ENCODE measurements at regions not wholly inside any gene's neighbourhood (a gene's known extent, or its start where the extent isn't known, plus 50 kb on each side); places are given as distances from the start of the nearest gene placed in this dataset.
"Not testable (repeated sequence)": the region's sequence is repeated elsewhere in the genome, so short reads cannot be mapped to it uniquely, and the experiment has no call there.

- not testable (repeated sequence) for H3K9ac ChIP-seq (ENCODE audit: low read depth, low read length); H3K9me3 ChIP-seq (ENCODE audit: control insufficient read depth, insufficient read depth, low read length); H3K27me3 ChIP-seq (ENCODE audit: control insufficient read depth, insufficient read depth, low read length); H3K36me3 ChIP-seq (ENCODE audit: control insufficient read depth, insufficient read depth, low read length); H3K4me1 ChIP-seq (ENCODE audit: control insufficient read depth, insufficient read depth, low read length); H3K27ac ChIP-seq (ENCODE audit: low read depth, low read length); H3K4me3 ChIP-seq (ENCODE audit: low read depth, low read length)
Measured at GRCh38 chr1:67906015-67906414, 72.7 kb upstream of the GNG12 start.

GRCh38 chr1:67902546-67903223 lies 69.4 kb upstream of the GNG12 start:
- H3K4me3 ChIP-seq (ENCODE audit: low read depth, low read length) = not testable (repeated sequence)

GRCh38 chr1:67898033-67898726 lies 64.9 kb upstream of the GNG12 start:
- Histone ChIP-seq H3K9me3 (ENCODE audit: control insufficient read depth, insufficient read depth, low read length) (no peaks in the 10 kb centered on the region), H3K4me3 (ENCODE audit: low read depth, low read length) (no peak overlapping the region), H3K9ac (ENCODE audit: low read depth, low read length) (no peak overlapping the region)

More at GRCh38 chr1:67902546-67903223, 69.4 kb upstream of the GNG12 start:
- not testable (repeated sequence) for H3K4me1 ChIP-seq (ENCODE audit: control insufficient read depth, insufficient read depth, low read length); H3K9ac ChIP-seq (ENCODE audit: low read depth, low read length); H3K27me3 ChIP-seq (ENCODE audit: control insufficient read depth, insufficient read depth, low read length); H3K9me3 ChIP-seq (ENCODE audit: control insufficient read depth, insufficient read depth, low read length); H3K27ac ChIP-seq (ENCODE audit: low read depth, low read length); H3K36me3 ChIP-seq (ENCODE audit: control insufficient read depth, insufficient read depth, low read length)

GRCh38 chr1:67897270-67897949 lies 64.1 kb upstream of the GNG12 start:
- Histone ChIP-seq H3K4me1 (ENCODE audit: control insufficient read depth, insufficient read depth, low read length) (peaks cover 13% of the 10 kb centered on the region), H3K27me3 (ENCODE audit: control insufficient read depth, insufficient read depth, low read length) (no peaks in the 10 kb centered on the region), H3K9ac (ENCODE audit: low read depth, low read length) (no peak overlapping the region), H3K4me3 (ENCODE audit: low read depth, low read length) (no peak overlapping the region), H3K36me3 (ENCODE audit: control insufficient read depth, insufficient read depth, low read length) (no peaks in the 10 kb centered on the region), H3K9me3 (ENCODE audit: control insufficient read depth, insufficient read depth, low read length) (no peaks in the 10 kb centered on the region), H3K27ac (ENCODE audit: low read depth, low read length) (no peak overlapping the region)

More at GRCh38 chr1:67898033-67898726, 64.9 kb upstream of the GNG12 start:
- Histone ChIP-seq H3K4me1 (ENCODE audit: control insufficient read depth, insufficient read depth, low read length) (peaks cover 5% of the 10 kb centered on the region), H3K27ac (ENCODE audit: low read depth, low read length) (no peak overlapping the region), H3K36me3 (ENCODE audit: control insufficient read depth, insufficient read depth, low read length) (no peaks in the 10 kb centered on the region), H3K27me3 (ENCODE audit: control insufficient read depth, insufficient read depth, low read length) (no peaks in the 10 kb centered on the region)

- Histone ChIP-seq H3K27ac (ENCODE audit: low read depth, low read length) (no peak overlapping the region), H3K27me3 (ENCODE audit: control insufficient read depth, insufficient read depth, low read length) (no peaks in the 10 kb centered on the region), H3K4me3 (ENCODE audit: low read depth, low read length) (no peak overlapping the region), H3K4me1 (ENCODE audit: control insufficient read depth, insufficient read depth, low read length) (peaks cover 17% of the 10 kb centered on the region), H3K36me3 (ENCODE audit: control insufficient read depth, insufficient read depth, low read length) (no peaks in the 10 kb centered on the region), H3K9me3 (ENCODE audit: control insufficient read depth, insufficient read depth, low read length) (no peaks in the 10 kb centered on the region), H3K9ac (ENCODE audit: low read depth, low read length) (no peak overlapping the region)
Measured at GRCh38 chr1:67896826-67897225, 63.6 kb upstream of the GNG12 start.

- Histone ChIP-seq H3K4me3 (ENCODE audit: low read depth, low read length) (no peak overlapping the region), H3K9me3 (ENCODE audit: control insufficient read depth, insufficient read depth, low read length) (no peaks in the 10 kb centered on the region), H3K27me3 (ENCODE audit: control insufficient read depth, insufficient read depth, low read length) (no peaks in the 10 kb centered on the region), H3K27ac (ENCODE audit: low read depth, low read length) (no peak overlapping the region), H3K9ac (ENCODE audit: low read depth, low read length) (no peak overlapping the region), H3K4me1 (ENCODE audit: control insufficient read depth, insufficient read depth, low read length) (peaks cover 22% of the 10 kb centered on the region), H3K36me3 (ENCODE audit: control insufficient read depth, insufficient read depth, low read length) (no peaks in the 10 kb centered on the region)
Measured at GRCh38 chr1:67894981-67895735, 61.9 kb upstream of the GNG12 start.

GRCh38 chr1:67893126-67893495 lies 59.8 kb upstream of the GNG12 start:
- peaks cover 32% of the 10 kb centered on the region for H3K4me1 ChIP-seq (ENCODE audit: control insufficient read depth, insufficient read depth, low read length)
- peak overlapping the region; percentile 43 for H3K27ac ChIP-seq (ENCODE audit: low read depth, low read length)
- 0 out of 2 replicates have a peak overlapping the region, but pooled peaks have one; percentile 18 for H3K4me3 ChIP-seq (ENCODE audit: low read depth, low read length)
- H3K9ac ChIP-seq (ENCODE audit: low read depth, low read length) = no peak overlapping the region
- H3K27me3 ChIP-seq (ENCODE audit: control insufficient read depth, insufficient read depth, low read length) = no peaks in the 10 kb centered on the region
- H3K9me3 ChIP-seq (ENCODE audit: control insufficient read depth, insufficient read depth, low read length) = no peaks in the 10 kb centered on the region
- H3K36me3 ChIP-seq (ENCODE audit: control insufficient read depth, insufficient read depth, low read length) = no peaks in the 10 kb centered on the region

- Histone ChIP-seq H3K36me3 (ENCODE audit: control insufficient read depth, insufficient read depth, low read length) (no peaks in the 10 kb centered on the region), H3K27ac (ENCODE audit: low read depth, low read length) (peak overlapping the region; percentile 70), H3K27me3 (ENCODE audit: control insufficient read depth, insufficient read depth, low read length) (no peaks in the 10 kb centered on the region), H3K4me3 (ENCODE audit: low read depth, low read length) (0 out of 2 replicates have a peak overlapping the region, but pooled peaks have one; percentile 18), H3K9me3 (ENCODE audit: control insufficient read depth, insufficient read depth, low read length) (no peaks in the 10 kb centered on the region), H3K9ac (ENCODE audit: low read depth, low read length) (no peak overlapping the region), H3K4me1 (ENCODE audit: control insufficient read depth, insufficient read depth, low read length) (peaks cover 32% of the 10 kb centered on the region)
Measured at GRCh38 chr1:67892476-67893125, 59.3 kb upstream of the GNG12 start.

GRCh38 chr1:67890857-67891256 lies 57.6 kb upstream of the GNG12 start:
- H3K4me3 ChIP-seq (ENCODE audit: low read depth, low read length) = no peak overlapping the region
- H3K9me3 ChIP-seq (ENCODE audit: control insufficient read depth, insufficient read depth, low read length) = no peaks in the 10 kb centered on the region
- no peaks in the 10 kb centered on the region for H3K27me3 ChIP-seq (ENCODE audit: control insufficient read depth, insufficient read depth, low read length)
- H3K9ac ChIP-seq (ENCODE audit: low read depth, low read length) = no peak overlapping the region
- H3K27ac ChIP-seq (ENCODE audit: low read depth, low read length) = no peak overlapping the region
- peaks cover 32% of the 10 kb centered on the region for H3K4me1 ChIP-seq (ENCODE audit: control insufficient read depth, insufficient read depth, low read length)
- H3K36me3 ChIP-seq (ENCODE audit: control insufficient read depth, insufficient read depth, low read length) = no peaks in the 10 kb centered on the region

- no peak overlapping the region for H3K9ac ChIP-seq (ENCODE audit: low read depth, low read length)
- H3K4me3 ChIP-seq (ENCODE audit: low read depth, low read length) = no peak overlapping the region
- H3K36me3 ChIP-seq (ENCODE audit: control insufficient read depth, insufficient read depth, low read length) = no peaks in the 10 kb centered on the region
- peak overlapping the region; percentile 38 for H3K27ac ChIP-seq (ENCODE audit: low read depth, low read length)
- no peaks in the 10 kb centered on the region for H3K27me3 ChIP-seq (ENCODE audit: control insufficient read depth, insufficient read depth, low read length)
- peaks cover 29% of the 10 kb centered on the region for H3K4me1 ChIP-seq (ENCODE audit: control insufficient read depth, insufficient read depth, low read length)
- H3K9me3 ChIP-seq (ENCODE audit: control insufficient read depth, insufficient read depth, low read length) = no peaks in the 10 kb centered on the region
Measured at GRCh38 chr1:67889953-67890567, 56.8 kb upstream of the GNG12 start.

Data from HUES48 (cell line).